SK-N-SH (cell line): ENCODE measurements at regions not wholly inside any gene's neighbourhood (a gene's known extent, or its start where the extent isn't known, plus 50 kb on each side); places are given as distances from the start of the nearest gene placed in this dataset.

Experiments
- CTCF ChIA-PET: fragments of 300-600, 350-600 bp; formaldehyde crosslinking; extraction: SDS; loops from one replicate; lab custom pipeline; 2021; lab: Yijun Ruan, JAX
- POLR2A ChIA-PET: fragments of 350-600 bp; sonication (Branson Sonifier 250); formaldehyde crosslinking; extraction: SDS; loops from one replicate; lab custom pipeline; 2020; ENCODE audit warnings: antibody characterized with exemption, inconsistent platforms; lab: Yijun Ruan, JAX
- DNase-seq: peaks from one replicate; pipeline ENCODE4 v3.0.0; 2012
- H2AFZ ChIP-seq: fragments of 200-600 bp; sonication (generic); 2 replicates; pipeline ENCODE4 v1.8.1; 2016; ENCODE audit warnings: antibody characterized with exemption, mild to moderate bottlenecking, low read depth
- H3F3A ChIP-seq: fragments of 200-600 bp; sonication (generic); replicated peaks from 2 replicates; pipeline ENCODE3; 2016; ENCODE audit warnings: antibody characterized with exemption, mild to moderate bottlenecking; ENCODE audit not compliant: insufficient read depth
- H3K27ac ChIP-seq, 2 experiments: fragments of 200-500 bp in 1 of 2; fragments of 200-600 bp in 1 of 2; sonication (Bioruptor generic) in 1 of 2; sonication (generic), shearing (Covaris generic) in 1 of 2; 2 replicates each; pipeline versions ENCODE4 v1.5.1 to v1.6.1; 2014 to 2016; ENCODE audit warnings: low read depth in 2 of 2, inconsistent platforms in 1 of 2, low read length in 1 of 2, mild to moderate bottlenecking in 1 of 2, mixed read lengths in 1 of 2
- H3K27me3 ChIP-seq: fragments of 200-600 bp; sonication (generic), shearing (Covaris generic); 2 replicates; pipeline ENCODE4 v1.6.1; 2016; ENCODE audit warnings: mixed run types; ENCODE audit not compliant: insufficient read depth
- H3K36me3 ChIP-seq, 2 experiments: fragments of 200-500 bp in 1 of 2; fragments of 200-600 bp in 1 of 2; sonication (Bioruptor generic) in 1 of 2; sonication (generic) in 1 of 2; replicated peaks in 1 of 2; 2 replicates each; pipeline versions ENCODE3 to v1.5.1; 2014 to 2016; ENCODE audit warnings: low read length in 1 of 2, mild to moderate bottlenecking in 1 of 2; ENCODE audit not compliant: insufficient read depth in 2 of 2, control insufficient read depth in 1 of 2
- H3K4me1 ChIP-seq, 2 experiments: fragments of 200-500 bp in 1 of 2; fragments of 200-600 bp in 1 of 2; sonication (Bioruptor generic) in 1 of 2; sonication (generic), shearing (Covaris generic) in 1 of 2; 2 replicates each; pipeline versions ENCODE4 v1.5.1 to v1.6.1; 2014 to 2016; ENCODE audit warnings: low read depth in 1 of 2, low read length in 1 of 2, mixed run types in 1 of 2; ENCODE audit not compliant: insufficient read depth in 2 of 2, control insufficient read depth in 1 of 2
- H3K4me2 ChIP-seq: fragments of 200-600 bp; sonication (generic), shearing (Covaris generic); 2 replicates; pipeline ENCODE4 v1.6.1; 2017; ENCODE audit warnings: mixed run types
- H3K4me3 ChIP-seq, 2 experiments: fragments of 200-500 bp in 1 of 2; fragments of 200-600 bp in 1 of 2; sonication (Bioruptor generic) in 1 of 2; sonication (generic), shearing (Covaris generic) in 1 of 2; 2 replicates each; pipeline versions ENCODE4 v1.5.1 to v1.8.1; 2014 to 2016; ENCODE audit warnings: low read depth in 2 of 2, inconsistent platforms in 1 of 2, low read length in 1 of 2, mild to moderate bottlenecking in 1 of 2, mixed read lengths in 1 of 2, moderate library complexity in 1 of 2
- H3K79me2 ChIP-seq: fragments of 200-600 bp; sonication (generic); 2 replicates; pipeline ENCODE4 v1.8.1; 2017; ENCODE audit warnings: mild to moderate bottlenecking; ENCODE audit not compliant: insufficient read depth
- H3K9ac ChIP-seq: fragments of 200-600 bp; sonication (generic); 2 replicates; pipeline ENCODE4 v1.6.1; 2017; ENCODE audit warnings: mixed run types
- H3K9me2 ChIP-seq: fragments of 200-600 bp; sonication (generic); 2 replicates; pipeline ENCODE4 v1.6.1; 2017; ENCODE audit warnings: mixed run types
- H3K9me3 ChIP-seq: fragments of 200-600 bp; sonication (generic); 2 replicates; pipeline ENCODE4 v1.6.1; 2017; ENCODE audit warnings: mixed run types, mild to moderate bottlenecking, moderate library complexity
- H4K20me1 ChIP-seq: fragments of 200-600 bp; sonication (generic); 2 replicates; pipeline ENCODE4 v1.6.1; 2017; ENCODE audit warnings: mild to moderate bottlenecking, mixed run types; ENCODE audit not compliant: insufficient read depth
- FOXJ3 ChIP-seq: sonication (generic); formaldehyde crosslinking; IDR thresholded peaks from 2 replicates; pipeline ENCODE4 v1.5.1; 2020; ENCODE audit warnings: mild to moderate bottlenecking, missing genetic modification reagents
- MXI1 ChIP-seq: IDR thresholded peaks from 2 replicates; pipeline ENCODE4 v1.6.1; 2012; ENCODE audit warnings: mild to moderate bottlenecking, low read depth, low read length, improper control_type of control experiment
- NFIC ChIP-seq: IDR thresholded peaks from 2 replicates; pipeline ENCODE4 v1.4.0; 2012; ENCODE audit warnings: borderline replicate concordance
- POLR2AphosphoS5 ChIP-seq: IDR thresholded peaks from 2 replicates; pipeline ENCODE4 v1.6.1; 2012; ENCODE audit warnings: low read depth, low read length
- REST ChIP-seq: IDR thresholded peaks from 2 replicates; pipeline ENCODE4 v1.6.1; 2012; ENCODE audit warnings: mild to moderate bottlenecking, low read depth, low read length, moderate library complexity
- RFX5 ChIP-seq: IDR thresholded peaks from 2 replicates; pipeline ENCODE4 v1.6.1; 2012; ENCODE audit warnings: mild to moderate bottlenecking, improper control_type of control experiment, low read length
- RXRA ChIP-seq: IDR thresholded peaks from 2 replicates; pipeline ENCODE4 v1.4.0; 2012; ENCODE audit warnings: low read depth, mild to moderate bottlenecking, borderline replicate concordance
- TEAD4 ChIP-seq: IDR thresholded peaks from 2 replicates; pipeline ENCODE4 v1.4.0; 2012; ENCODE audit warnings: mild to moderate bottlenecking, borderline replicate concordance; ENCODE audit not compliant: insufficient read depth
- ZBTB33 ChIP-seq: IDR thresholded peaks from 2 replicates; pipeline ENCODE4 v1.4.0; 2012; ENCODE audit warnings: low read depth, borderline replicate concordance
- WGBS: methylation state at CpG from one replicate; pipeline ENCODE4 v1.1.6; 2017; ENCODE audit warnings: low lambda C conversion rate; 5-methylcytosine and 5-hydroxymethylcytosine counted together

GRCh38 chr22:47879346-47879745 lies 1116.9 kb downstream of the TBC1D22A start:
- WGBS = 22% methylated on average over 2 of the region's 2 CpGs

More at GRCh38 chr22:47879346-47879745, 1116.9 kb downstream of the TBC1D22A start:
- Histone ChIP-seq H3F3A (no peaks in the 10 kb centered on the region), H2AFZ (no peak overlapping the region), H3K27ac (no peak overlapping the region), H3K9me3 (no peaks in the 10 kb centered on the region), H3K4me3 (no peak overlapping the region), H3K9ac (no peak overlapping the region), H3K4me2 (no peak overlapping the region), H3K4me1 (no peaks in the 10 kb centered on the region), H4K20me1 (no peaks in the 10 kb centered on the region), H3K36me3 (no peaks in the 10 kb centered on the region), H3K27me3 (no peaks in the 10 kb centered on the region), H3K79me2 (no peaks in the 10 kb centered on the region), H3K9me2 (0 out of 2 replicates have a peak, but pooled peaks cover 3% of the 10 kb centered on the region)
- POLR2A ChIA-PET = no interaction called here
- no peak for DNase-seq
- TF ChIP-seq REST = no peak
- TF ChIP-seq ZBTB33 = no peak
- no peak for TF ChIP-seq NFIC
- TF ChIP-seq POLR2AphosphoS5 = no peak
- TF ChIP-seq TEAD4 = no peak
- TF ChIP-seq RXRA = no peak
- no peak for TF ChIP-seq FOXJ3 (CRISPR knock-in tag)
- TF ChIP-seq MXI1 = no peak
- no peak for TF ChIP-seq RFX5
- CTCF ChIA-PET = interaction anchor here (0.8 kb wide), 1 partner anchor 13 kb away, joined by 3 read pairs; no protein-coding TSS in a partner anchor
